ENCODE measurements at regions not wholly inside any gene's neighbourhood (a gene's known extent, or its start where the extent isn't known, plus 50 kb on each side); places are given as distances from the start of the nearest gene placed in this dataset.

GRCh38 chr5:166602271-166602670 lies 1689.2 kb upstream of the WWC1 start:
- TF ChIP-seq, protein P1, sequence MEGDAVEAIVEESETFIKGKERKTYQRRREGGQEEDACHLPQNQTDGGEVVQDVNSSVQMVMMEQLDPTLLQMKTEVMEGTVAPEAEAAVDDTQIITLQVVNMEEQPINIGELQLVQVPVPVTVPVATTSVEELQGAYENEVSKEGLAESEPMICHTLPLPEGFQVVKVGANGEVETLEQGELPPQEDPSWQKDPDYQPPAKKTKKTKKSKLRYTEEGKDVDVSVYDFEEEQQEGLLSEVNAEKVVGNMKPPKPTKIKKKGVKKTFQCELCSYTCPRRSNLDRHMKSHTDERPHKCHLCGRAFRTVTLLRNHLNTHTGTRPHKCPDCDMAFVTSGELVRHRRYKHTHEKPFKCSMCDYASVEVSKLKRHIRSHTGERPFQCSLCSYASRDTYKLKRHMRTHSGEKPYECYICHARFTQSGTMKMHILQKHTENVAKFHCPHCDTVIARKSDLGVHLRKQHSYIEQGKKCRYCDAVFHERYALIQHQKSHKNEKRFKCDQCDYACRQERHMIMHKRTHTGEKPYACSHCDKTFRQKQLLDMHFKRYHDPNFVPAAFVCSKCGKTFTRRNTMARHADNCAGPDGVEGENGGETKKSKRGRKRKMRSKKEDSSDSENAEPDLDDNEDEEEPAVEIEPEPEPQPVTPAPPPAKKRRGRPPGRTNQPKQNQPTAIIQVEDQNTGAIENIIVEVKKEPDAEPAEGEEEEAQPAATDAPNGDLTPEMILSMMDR (IDR thresholded peaks at IDR 0.05) = no peak
- no peak for TF ChIP-seq POLR2A (IDR thresholded peaks at IDR 0.05)
